ENCODE measurements at regions not wholly inside any gene's neighbourhood (a gene's known extent, or its start where the extent isn't known, plus 50 kb on each side); places are given as distances from the start of the nearest gene placed in this dataset.
"Not testable (repeated sequence)": the region's sequence is repeated elsewhere in the genome, so short reads cannot be mapped to it uniquely, and the experiment has no call there.

DNA sequence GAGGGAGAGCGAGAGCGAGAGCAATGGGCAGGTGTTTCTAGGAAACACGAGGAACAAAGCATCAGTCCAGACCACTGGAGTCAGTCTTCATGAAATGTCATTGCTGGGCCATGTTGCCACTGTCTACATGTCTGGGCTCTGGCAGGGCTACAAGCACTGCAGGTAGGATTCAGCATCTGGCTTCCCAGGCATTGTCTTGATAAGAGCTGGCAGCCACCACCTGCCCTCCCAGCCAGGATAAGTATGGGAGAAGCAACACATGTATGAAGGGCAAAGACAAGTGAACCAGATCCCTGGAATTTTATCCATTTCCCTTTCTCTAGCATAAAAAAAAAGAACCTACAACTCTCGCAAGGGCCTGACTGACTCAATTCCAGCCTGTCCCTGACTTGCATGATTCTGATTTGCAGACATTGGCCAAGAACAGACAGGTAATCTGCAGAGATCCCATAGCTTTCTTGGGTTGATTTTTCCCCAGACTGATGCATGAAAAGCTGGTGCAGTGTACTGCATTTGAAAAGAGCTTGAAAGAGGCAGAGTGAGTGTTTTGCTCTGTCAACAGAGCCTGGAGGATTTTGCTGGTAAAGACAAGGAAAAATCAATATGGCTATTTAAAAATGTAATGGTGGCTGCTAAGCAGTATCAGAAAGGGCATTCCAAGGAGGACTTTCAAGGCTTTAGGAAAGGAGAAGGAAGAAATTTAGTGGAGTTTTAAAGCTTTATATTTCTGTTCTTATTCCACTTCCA is 157.2 kb upstream of the MYRIP start:
- no peak for DNase-seq (ENCODE audit: low spot score)
- intact Hi-C loops (cut with DNase I), result no loop called here

DNA sequence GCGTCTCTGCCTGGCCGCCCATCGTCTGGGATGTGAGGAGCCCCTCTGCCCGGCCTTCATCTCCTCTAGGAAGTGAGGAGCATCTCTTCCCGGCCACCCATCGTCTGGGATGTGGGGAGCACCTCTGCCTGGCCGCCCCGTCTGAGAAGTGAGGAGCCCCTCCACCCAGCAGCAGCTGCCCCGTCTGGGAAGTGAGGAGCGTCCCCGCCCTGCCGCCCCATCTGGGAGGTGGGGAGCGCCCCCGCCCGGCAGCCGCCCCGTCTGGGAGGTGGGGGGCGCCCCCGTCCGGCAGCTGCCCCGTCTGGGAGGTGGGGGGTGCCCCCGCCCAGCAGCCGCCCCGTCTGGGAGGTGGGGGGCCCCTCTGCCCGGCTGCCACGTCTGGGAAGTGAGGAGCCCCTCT is 153.7 kb upstream of the MYRIP start:
- intact Hi-C loops (cut with DNase I); DNase-seq (ENCODE audit: low spot score): not testable (repeated sequence)

DNA sequence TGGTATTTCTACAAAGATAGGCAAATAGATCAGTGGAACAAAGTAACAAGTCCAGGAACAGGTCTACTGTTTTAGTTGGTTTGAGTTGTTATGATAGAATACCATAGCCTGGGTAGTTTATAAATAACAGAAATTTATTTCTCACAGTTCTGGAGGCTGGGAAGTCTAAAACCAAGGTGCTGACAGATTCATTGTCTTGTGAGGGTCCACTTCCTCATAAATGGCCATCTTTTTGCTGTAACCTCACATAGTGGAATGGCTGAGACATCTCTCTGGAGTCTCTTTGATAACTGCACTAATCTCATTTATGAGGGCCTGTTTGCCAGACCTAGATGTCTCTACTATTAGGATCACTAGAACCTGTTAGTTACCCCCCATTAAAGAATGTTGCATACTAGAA is 152.3 kb upstream of the MYRIP start:
- DNase-seq (ENCODE audit: low spot score), result no peak
- intact Hi-C loops (cut with DNase I), result no loop called here

DNA sequence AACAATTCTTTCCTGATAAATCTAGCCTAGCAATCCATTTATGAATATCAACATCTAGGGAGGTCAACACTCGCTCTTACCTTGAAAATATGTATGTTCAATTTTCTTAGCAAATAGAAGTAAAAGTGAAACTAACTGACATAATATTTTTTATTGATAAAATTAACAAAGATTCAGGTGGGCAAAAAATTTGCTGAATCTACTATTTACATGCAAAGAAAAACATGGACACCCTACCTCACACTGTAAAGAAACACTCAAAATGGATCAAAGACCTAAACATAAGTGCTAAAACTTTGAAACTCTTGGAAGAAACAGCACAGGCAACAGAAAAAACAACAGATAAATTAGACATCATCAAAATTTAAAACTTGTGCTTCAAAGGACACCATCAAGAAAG is 151.6 kb upstream of the MYRIP start:
- intact Hi-C loops (cut with DNase I), result no loop called here
- no peak for DNase-seq (ENCODE audit: low spot score)

DNA sequence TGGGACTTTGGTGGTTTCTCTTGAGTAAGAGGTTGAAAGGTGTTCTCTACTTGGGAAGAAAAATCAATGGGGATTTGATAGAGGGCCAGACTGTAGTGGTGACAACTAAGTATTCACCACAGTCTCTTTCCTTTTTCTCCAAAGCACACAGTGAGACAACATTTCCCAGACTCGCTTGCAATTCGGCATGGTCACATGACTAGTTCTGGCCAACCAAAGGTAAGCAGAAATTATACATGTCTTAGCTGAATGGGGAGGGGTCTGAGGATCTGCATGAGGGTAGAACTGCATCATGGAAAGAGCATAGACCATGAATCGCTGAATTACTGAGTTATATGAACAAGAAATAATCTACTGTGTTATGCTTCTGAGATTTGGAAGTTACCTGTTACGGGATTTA is 144.5 kb upstream of the MYRIP start:
- intact Hi-C loops (cut with DNase I), result no loop called here
- DNase-seq (ENCODE audit: low spot score), result no peak

DNA sequence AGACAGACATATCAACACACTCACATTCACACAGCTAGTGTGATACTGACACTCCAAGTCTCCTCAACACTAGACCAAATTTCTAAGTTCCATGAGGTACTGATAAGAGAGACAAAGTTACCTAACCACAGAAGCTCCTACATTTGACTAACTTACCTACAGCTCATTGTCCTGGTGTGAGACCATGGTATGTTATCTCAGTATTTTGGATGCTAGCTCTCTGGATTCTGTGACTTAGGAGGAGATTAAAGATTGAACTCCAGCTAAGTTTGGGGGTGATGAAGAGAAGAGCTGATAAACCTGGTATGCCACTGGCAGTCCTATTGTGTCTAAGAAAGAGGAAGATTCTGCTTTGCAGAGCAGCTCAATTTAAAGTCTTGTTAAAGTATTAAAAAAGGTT is 144.0 kb upstream of the MYRIP start:
- no peak for DNase-seq (ENCODE audit: low spot score)
- intact Hi-C loops (cut with DNase I), result no loop called here

DNA sequence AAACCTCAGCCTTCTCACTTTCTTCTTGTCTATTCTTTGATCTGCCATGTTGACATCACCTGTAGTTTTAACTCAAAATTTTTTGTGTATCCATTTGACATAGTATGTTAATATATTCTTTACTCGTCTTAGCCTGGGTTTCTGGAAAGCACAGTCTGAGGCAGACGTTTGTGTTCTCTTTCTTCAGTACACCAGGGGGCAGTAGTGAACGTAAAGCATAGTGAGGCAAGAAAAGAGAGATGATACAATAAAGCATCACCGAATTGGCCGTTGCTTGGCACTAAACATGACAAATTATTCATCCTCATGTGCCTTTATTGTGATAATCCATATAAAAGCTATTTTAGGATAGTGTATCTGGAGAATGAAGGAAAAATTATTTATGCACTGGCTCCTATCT is 141.0 kb upstream of the MYRIP start:
- DNase-seq (ENCODE audit: low spot score), result no peak
- intact Hi-C loops (cut with DNase I), result no loop called here

DNA sequence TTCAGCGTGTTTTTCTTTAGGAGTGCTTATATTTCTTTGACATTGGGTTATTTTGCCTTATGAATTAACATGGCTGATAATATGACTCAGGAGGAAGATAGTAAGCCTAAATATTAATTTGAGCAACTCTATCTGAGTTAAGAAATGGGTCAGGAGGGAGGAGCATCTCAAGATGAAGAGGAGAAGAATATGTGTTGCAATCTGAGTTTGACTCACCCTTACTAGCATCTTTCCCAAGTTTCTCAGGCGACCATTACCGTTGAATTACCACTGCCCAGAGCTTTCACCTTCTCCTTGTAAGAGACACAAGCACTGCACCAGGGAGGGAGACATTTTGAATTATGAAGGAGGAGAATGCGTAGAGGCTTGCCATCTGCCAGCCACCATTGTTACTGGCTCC is 138.3 kb upstream of the MYRIP start:
- DNase-seq (ENCODE audit: low spot score), result no peak
- intact Hi-C loops (cut with DNase I), result no loop called here

DNA sequence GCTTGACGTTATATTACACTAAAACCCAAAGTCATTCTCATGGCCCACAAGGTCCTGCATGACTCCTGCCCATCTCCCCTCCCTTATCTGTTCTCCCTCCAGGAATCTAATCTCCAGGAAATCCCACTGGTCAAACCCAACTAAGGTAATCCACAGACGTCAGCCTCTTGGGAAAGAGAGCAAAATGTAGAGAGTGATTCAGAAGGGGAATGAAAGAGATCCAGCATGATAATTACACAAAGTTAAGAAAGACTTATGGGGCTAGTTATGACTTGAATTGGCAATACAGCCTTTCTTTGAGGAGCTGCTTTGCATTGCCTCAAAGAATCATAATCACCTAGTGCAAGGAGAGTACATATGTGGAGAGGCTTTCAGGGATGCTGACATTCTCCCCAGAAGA is 137.8 kb upstream of the MYRIP start:
- intact Hi-C loops (cut with DNase I), result no loop called here
- DNase-seq (ENCODE audit: low spot score), result no peak

DNA sequence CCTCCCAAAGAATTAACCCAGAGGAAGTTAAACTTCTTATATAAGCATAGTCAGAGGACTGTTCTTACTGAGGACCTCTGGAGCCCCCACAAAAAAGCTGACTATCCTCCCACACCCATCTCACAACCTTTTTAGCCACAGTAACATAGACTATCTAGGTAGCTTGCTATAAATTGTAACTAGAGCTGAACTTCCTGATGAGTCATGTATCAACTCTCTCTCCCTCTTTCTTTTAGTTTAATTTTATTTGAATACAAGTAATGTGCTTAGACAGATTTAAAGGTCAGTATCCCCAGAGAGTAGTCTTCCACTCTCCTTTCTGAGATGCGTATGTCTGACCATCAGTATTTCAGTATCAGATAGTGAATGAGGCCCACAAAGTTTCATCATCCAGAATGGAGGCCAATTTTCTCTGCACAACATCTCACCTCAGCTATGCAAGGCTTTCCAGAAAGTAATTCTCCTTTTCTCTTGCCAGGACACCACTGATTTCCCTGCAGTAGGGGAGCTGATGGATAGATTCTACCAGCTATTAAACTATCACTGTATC is 104.0 kb upstream of the MYRIP start:
- intact Hi-C loops (cut with DNase I), result loop anchor here (5.0 kb wide), 1 partner anchor 472 kb away; no protein-coding TSS in a partner anchor
- DNase-seq (ENCODE audit: low spot score), result no peak

DNA sequence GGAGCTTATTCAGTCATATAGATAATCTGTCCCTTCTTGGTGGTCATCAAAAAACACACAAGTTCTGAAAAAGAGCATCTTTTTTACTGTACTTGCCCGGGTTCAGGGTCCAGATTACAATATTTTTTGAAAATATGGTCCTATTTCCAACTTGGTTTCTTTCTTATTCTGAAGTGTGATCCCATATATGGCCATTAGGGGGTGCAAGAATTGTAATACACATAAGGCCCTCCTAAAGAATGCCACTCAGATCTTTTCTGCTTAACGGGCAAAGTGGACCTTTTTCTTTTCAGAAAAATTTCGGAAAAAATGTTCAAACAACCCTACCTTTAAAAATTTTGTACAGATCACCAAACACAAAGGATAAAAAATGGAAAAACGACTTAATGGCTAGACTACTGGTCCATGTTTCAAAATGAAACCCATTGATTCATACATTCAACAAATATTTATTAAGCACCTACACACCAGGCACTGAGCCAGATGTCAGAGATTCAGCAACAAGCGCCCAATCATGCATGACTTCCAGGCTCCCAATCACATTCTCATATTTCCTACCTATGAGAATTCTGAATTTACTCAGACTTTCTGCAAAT is 102.0 kb upstream of the MYRIP start:
- no peak for DNase-seq (ENCODE audit: low spot score)
- intact Hi-C loops (cut with DNase I), result loop anchor here (5.0 kb wide), 1 partner anchor 470 kb away; no protein-coding TSS in a partner anchor

DNA sequence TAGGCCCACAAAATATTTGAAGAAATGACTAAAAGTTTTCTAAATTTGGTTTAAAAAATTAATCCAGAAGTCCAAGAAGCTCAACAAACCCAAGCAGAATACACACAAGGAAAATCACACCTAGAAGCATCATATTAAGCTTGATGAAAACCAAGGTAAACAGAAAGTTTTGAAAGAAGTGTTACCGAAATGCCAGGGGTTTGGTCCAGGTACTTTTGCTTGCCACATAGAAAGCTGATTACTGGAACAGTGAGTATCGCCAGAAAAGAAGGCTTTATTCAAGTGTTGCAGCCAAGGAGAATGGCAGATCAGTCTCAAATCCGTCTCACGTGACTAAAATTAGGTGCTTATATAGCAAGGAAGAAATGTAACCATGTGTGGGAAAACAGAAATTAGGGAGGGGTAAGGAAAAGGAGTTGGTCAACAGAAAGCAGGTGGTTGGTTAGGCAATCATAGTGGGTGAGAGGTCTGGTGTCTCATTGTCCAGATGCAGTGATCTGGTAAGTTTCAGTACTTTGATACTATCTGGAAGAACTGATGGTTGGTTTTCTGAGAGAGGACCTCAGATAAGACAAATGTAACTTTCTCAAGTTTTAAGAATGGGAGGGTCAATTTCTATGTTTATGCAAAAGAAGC is 96.9 kb upstream of the MYRIP start:
- intact Hi-C loops (cut with DNase I), result loop anchor here (10.0 kb wide), 1 partner anchor 282 kb away; no protein-coding TSS in a partner anchor
- DNase-seq (ENCODE audit: low spot score), result no peak

DNA sequence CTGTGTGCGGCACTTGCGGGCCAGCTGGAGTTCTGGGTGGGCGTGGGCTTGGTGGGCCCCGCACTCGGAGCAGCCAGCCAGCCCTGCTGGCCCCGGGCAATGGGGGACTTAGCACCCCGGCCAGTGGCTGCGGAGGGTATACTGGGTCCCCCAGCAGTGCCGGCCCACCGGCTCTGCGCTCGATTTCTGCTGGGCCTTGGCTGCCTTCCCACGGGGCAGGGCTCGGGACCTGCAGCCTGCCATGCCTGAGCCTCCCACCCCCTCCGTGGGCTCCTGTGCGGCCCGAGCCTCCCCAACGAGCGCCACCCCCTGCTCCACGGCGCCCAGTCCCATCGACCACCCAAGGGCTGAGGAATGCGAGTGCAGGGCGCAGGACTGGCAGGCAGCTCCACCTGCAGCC is 96.1 kb upstream of the MYRIP start:
- intact Hi-C loops (cut with DNase I), result loop anchor here (10.0 kb wide), 1 partner anchor 281 kb away; no protein-coding TSS in a partner anchor
- not testable (repeated sequence) for DNase-seq (ENCODE audit: low spot score)

DNA sequence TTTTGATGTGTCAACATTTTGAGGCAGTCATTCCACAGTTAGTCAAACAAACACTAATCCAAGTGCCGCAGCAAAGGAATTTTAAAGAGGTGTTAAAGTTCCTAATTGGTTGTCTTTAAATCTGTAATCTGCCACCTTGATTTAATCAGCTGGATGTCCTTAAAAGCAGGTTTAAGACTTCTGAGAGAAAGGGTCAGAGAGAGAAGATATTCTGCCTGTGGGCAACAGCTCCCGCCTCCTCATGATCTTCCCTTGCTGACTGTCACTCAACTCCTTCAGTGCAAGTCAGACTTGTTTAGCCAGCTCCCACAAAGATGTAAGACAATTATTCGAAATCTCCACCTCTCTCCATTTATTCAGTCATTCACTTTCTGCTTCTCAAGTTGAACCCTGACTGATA is 92.6 kb upstream of the MYRIP start:
- DNase-seq (ENCODE audit: low spot score), result no peak
- intact Hi-C loops (cut with DNase I), result loop anchor here (10.0 kb wide), 1 partner anchor 278 kb away; no protein-coding TSS in a partner anchor

DNA sequence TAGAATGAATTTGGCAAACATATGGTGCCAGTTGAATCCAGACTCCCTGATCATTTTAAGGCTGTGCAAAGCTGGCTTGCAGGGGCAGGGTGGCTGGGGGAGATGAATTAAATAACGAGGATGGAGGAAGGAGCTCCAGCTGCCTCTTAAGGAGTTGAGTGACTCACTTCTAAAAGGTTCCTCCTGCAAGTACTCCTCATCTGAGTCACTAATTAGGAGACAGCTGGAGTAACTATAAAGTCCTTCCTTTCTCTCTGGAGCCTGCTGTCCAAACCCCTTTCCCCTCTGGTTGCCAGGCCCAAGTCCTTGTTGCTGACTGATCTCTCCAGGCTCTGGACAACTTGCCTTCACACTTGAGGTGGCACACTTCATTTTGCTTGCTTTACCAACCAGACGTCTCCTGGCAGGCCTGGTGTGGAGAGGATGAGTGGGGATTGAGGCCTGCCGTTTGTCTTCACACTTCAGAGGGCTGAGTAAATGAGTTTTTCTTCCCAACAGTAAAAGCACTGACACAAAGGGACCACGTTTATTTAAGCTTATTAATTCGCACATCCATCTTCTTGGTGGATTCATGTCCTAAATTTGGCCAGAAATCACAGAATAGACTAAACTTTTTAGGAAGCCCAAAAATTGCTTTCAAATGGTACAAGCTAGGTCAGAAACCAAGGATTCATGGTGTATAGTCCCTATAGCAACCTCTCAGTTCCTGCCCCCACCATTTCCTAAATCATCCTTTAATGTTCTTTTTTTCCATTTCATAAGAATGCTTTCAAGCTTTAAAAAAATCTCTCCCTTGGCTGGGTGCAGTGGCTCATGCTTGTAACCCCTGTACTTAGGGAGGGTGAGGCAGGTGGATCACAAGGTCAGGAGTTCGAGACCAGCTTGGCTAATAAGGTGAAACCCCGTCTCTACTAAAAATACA is 90.5 kb upstream of the MYRIP start:
- DNase-seq (ENCODE audit: low spot score), result no peak
- intact Hi-C loops (cut with DNase I), result loop anchor here (10.0 kb wide), 1 partner anchor 276 kb away; no protein-coding TSS in a partner anchor

DNA sequence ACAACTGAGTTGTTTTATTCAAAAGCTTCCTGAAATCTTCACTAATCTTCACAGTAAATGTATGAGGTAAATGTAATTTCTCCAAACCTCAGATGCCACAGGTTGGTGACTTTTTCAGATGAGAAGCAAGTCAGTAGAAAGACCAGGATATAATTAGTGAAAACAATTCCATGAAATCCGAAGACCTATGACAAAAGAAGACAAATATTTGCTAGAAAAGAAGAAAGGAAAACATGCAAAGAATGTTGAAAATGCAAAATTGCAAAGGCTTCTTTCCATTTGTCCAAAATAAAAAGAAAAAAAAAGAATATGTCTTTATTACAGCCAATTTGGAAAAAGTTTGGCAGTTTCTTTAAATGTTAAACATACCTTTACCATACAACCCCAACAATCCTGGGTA is 88.3 kb upstream of the MYRIP start:
- intact Hi-C loops (cut with DNase I), result loop anchor here (5.0 kb wide), 1 partner anchor 456 kb away; no protein-coding TSS in a partner anchor

DNA sequence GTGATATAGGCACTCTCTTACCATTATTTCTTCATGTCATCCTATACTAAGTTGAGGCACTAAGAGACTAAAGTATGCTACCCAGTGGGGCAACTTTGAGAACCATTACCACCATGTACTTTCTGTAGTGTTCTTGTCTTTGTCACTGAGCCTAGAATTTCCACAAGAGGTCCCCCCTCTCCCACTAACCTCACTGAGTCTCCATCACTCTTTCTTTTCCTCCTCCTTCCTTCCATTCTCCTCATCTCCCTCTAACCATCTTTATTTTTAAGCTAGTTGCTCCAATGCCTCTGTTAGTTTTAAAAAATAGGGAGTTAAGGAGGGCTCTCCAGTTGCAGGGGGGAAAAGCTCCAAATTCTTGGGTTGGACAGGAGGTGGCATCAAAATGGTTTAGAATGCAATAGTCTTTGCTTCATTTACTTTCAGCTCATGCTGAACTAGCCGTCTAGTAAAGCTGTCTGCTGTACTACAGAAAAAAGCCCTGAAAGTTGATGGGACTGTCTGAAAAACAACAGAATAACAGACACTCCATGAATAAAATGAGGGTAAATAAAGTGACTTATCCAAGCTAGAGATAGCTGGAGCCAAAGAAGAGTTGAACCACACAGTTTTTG is 85.1 kb upstream of the MYRIP start:
- intact Hi-C loops (cut with DNase I), result loop anchor here (5.0 kb wide), 1 partner anchor 453 kb away; no protein-coding TSS in a partner anchor
- no peak for DNase-seq (ENCODE audit: low spot score)

More for the DNA sequence above, 88.3 kb upstream of the MYRIP start:
- no peak for DNase-seq (ENCODE audit: low spot score)

DNA sequence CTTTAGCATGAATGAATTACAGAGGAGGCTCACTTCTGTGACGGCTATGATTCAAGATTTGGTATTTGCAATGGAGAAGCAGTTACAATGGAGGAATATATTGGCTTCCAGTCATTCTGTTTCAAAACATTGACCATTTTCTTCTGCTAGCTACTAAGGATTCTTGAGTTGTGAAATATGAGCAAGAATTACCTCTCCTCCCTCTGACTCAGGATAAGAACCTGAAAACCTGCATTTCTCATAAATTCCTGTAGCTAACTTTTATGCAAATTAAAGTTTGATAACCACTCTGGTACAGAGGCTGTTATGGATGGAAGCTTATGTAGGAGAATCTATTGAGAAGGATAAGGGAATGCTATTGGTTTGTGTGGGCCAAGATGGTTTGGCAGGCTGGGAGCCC is 84.1 kb upstream of the MYRIP start:
- no peak for DNase-seq (ENCODE audit: low spot score)
- intact Hi-C loops (cut with DNase I), result no loop called here

DNA sequence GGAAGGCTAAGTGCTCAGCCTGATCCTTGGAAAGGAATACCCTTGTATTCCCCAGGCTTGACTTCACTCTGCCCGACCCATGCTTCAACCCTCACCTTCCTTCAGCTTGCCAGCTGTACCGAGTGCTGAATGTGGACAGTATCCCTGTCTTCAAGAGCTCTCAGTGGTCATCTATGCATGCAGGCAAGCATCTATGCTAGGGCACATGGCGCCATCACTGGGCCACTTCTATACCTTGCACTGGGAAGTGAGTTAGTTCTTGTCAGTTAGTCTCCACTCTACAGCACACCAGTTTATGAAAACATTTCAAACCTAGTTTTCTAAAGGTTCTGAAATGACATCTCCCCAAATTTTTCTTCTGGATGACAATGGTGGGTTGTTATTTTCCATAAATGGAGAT is 82.0 kb upstream of the MYRIP start:
- intact Hi-C loops (cut with DNase I), result no loop called here

More for the DNA sequence above, 82.0 kb upstream of the MYRIP start:
- DNase-seq (ENCODE audit: low spot score), result no peak

All from cardiac septum (tissue), 1 donor.